Tibial nerve (tissue), 3 donors: ENCODE measurements at regions not wholly inside any gene's neighbourhood (a gene's known extent, or its start where the extent isn't known, plus 50 kb on each side); places are given as distances from the start of the nearest gene placed in this dataset.

ENCODE experiments used
- CTCF ChIP-seq, 5 experiments: fragments of 200-600 bp in 3 of 5; fragments of 450-650 bp in 2 of 5; sonication (generic) in 3 of 5; IDR thresholded peaks; one replicate each; pipeline ENCODE4 v1.5.1; 2016 to 2019; ENCODE audit warnings: antibody characterized with exemption in 5 of 5, mild to moderate bottlenecking in 3 of 5, moderate library complexity in 2 of 5
- POLR2A ChIP-seq, 2 donors: fragments of 450-650 bp; IDR thresholded peaks; one replicate each; pipeline ENCODE4 v1.6.1; 2017; ENCODE audit warnings: antibody characterized with exemption in 2 of 2, mild to moderate bottlenecking in 2 of 2, moderate library complexity in 2 of 2

GRCh38 chr2:240357641-240358012, 77.8 kb upstream of the GPC1 start:
- TF ChIP-seq CTCF (IDR thresholded peaks at IDR 0.05) (no peak), POLR2A (IDR thresholded peaks at IDR 0.05) (no peak)
